ENCODE measurements at regions not wholly inside any gene's neighbourhood (a gene's known extent, or its start where the extent isn't known, plus 50 kb on each side); places are given as distances from the start of the nearest gene placed in this dataset.
A peak's percentile ranks its signal among the peaks of the same experiment; 100 is the strongest.

DNA sequence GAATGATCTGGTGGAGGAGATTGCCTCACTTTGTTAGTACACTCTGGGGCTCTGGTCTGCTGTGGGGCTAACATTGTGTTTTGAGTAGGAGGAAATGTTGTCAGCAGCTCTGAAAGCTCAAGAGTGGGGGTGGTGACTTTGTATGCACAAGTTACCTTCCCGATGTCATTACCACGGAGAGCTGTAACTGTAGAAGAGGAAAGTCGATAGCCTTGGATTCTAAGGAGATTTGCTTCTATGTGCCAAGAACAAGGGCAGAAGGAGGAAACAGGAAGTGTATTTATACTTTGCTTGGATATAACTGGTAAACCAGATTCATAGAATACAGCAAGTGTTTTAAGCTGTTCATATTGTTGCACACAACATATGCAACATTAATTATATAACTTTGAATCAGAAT is 196.1 kb downstream of the AMY1C start:
- Histone ChIP-seq H3K4me1 (ENCODE audit: control insufficient read depth, insufficient read depth, low read length) (no peaks in the 10 kb centered on the region), H3K36me3 (ENCODE audit: control insufficient read depth, insufficient read depth, low read length) (no peaks in the 10 kb centered on the region), H3K9me3 (ENCODE audit: control insufficient read depth, insufficient read depth, low read depth, low read length) (no peaks in the 10 kb centered on the region), H3K4me3 (ENCODE audit: low read depth in 2 of 2, low read length in 2 of 2) (no peak overlapping the region), H3K27me3 (ENCODE audit: control insufficient read depth, insufficient read depth, low read length) (no peaks in the 10 kb centered on the region), H3K27ac (ENCODE audit: low read length) (no peak overlapping the region)
- CTCF ChIA-PET = no interaction called here
- POLR2A ChIA-PET = no interaction called here
- DNase-seq (ENCODE audit: low read depth, low spot score) (no peak), ATAC-seq (no peak)
- no peak for TF ChIP-seq POLR2AphosphoS5 (IDR thresholded peaks at IDR 0.05; ENCODE audit: low read depth, low read length)
- no peak for TF ChIP-seq TCF7L2 (IDR thresholded peaks at IDR 0.05; ENCODE audit: low read depth, low read length)
- TF ChIP-seq, protein P1, sequence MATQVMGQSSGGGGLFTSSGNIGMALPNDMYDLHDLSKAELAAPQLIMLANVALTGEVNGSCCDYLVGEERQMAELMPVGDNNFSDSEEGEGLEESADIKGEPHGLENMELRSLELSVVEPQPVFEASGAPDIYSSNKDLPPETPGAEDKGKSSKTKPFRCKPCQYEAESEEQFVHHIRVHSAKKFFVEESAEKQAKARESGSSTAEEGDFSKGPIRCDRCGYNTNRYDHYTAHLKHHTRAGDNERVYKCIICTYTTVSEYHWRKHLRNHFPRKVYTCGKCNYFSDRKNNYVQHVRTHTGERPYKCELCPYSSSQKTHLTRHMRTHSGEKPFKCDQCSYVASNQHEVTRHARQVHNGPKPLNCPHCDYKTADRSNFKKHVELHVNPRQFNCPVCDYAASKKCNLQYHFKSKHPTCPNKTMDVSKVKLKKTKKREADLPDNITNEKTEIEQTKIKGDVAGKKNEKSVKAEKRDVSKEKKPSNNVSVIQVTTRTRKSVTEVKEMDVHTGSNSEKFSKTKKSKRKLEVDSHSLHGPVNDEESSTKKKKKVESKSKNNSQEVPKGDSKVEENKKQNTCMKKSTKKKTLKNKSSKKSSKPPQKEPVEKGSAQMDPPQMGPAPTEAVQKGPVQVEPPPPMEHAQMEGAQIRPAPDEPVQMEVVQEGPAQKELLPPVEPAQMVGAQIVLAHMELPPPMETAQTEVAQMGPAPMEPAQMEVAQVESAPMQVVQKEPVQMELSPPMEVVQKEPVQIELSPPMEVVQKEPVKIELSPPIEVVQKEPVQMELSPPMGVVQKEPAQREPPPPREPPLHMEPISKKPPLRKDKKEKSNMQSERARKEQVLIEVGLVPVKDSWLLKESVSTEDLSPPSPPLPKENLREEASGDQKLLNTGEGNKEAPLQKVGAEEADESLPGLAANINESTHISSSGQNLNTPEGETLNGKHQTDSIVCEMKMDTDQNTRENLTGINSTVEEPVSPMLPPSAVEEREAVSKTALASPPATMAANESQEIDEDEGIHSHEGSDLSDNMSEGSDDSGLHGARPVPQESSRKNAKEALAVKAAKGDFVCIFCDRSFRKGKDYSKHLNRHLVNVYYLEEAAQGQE (IDR thresholded peaks at IDR 0.05; ENCODE audit: insufficient read depth in 1 of 2, low read depth in 2 of 2, low read length in 1 of 2) = no peak
- TF ChIP-seq, protein P2, sequence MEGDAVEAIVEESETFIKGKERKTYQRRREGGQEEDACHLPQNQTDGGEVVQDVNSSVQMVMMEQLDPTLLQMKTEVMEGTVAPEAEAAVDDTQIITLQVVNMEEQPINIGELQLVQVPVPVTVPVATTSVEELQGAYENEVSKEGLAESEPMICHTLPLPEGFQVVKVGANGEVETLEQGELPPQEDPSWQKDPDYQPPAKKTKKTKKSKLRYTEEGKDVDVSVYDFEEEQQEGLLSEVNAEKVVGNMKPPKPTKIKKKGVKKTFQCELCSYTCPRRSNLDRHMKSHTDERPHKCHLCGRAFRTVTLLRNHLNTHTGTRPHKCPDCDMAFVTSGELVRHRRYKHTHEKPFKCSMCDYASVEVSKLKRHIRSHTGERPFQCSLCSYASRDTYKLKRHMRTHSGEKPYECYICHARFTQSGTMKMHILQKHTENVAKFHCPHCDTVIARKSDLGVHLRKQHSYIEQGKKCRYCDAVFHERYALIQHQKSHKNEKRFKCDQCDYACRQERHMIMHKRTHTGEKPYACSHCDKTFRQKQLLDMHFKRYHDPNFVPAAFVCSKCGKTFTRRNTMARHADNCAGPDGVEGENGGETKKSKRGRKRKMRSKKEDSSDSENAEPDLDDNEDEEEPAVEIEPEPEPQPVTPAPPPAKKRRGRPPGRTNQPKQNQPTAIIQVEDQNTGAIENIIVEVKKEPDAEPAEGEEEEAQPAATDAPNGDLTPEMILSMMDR (IDR thresholded peaks at IDR 0.05) = no peak
- TF ChIP-seq SIN3A (IDR thresholded peaks at IDR 0.05; ENCODE audit: borderline replicate concordance, insufficient read depth, low read depth, low read length) = no peak
- no TSS peak for BruUV-seq (replicated peaks)
- in situ Hi-C loops (cut with HindIII; ENCODE audit: low pct_unique_long_range_greater_than_20kb, low sequenced_read_pairs) = no loop called here
- intact Hi-C loops (cut with micrococcal nuclease; ENCODE audit: unreplicated experiment) = loop anchor here (5.0 kb wide), 2 partner anchors 153 to 187 kb away; no protein-coding TSS in a partner anchor

DNA sequence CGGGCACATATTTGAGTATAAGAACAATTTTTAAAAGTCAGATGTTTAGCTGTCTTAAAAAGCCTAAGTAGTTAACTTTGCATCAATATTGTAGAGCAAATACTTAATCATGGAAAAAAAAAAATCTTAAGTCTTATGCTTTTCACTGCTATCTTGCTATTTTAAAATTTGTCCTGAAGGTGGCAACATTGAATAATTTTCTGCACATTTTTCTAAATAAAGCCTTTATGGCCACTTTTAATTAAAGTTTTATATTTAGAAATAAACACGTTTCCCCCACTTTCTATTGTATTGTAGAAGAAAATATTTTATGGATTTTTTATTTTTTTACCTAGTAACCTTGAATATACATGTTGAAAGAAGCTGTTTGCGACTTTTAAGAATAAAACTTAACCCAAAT is 198.8 kb downstream of the AMY1C start:
- Histone ChIP-seq H3K9me3 (ENCODE audit: control insufficient read depth, insufficient read depth, low read depth, low read length) (no peaks in the 10 kb centered on the region), H3K4me1 (ENCODE audit: control insufficient read depth, insufficient read depth, low read length) (no peaks in the 10 kb centered on the region), H3K4me3 (ENCODE audit: low read depth in 2 of 2, low read length in 2 of 2) (no peak overlapping the region), H3K36me3 (ENCODE audit: control insufficient read depth, insufficient read depth, low read length) (no peaks in the 10 kb centered on the region), H3K27me3 (ENCODE audit: control insufficient read depth, insufficient read depth, low read length) (no peaks in the 10 kb centered on the region), H3K27ac (ENCODE audit: low read length) (no peak overlapping the region)
- intact Hi-C loops (cut with micrococcal nuclease; ENCODE audit: unreplicated experiment) = loop anchor here (5.0 kb wide), 2 partner anchors 156 to 184 kb away; no protein-coding TSS in a partner anchor
- in situ Hi-C loops (cut with HindIII; ENCODE audit: low pct_unique_long_range_greater_than_20kb, low sequenced_read_pairs) = no loop called here
- ATAC-seq (no peak), DNase-seq (ENCODE audit: low read depth, low spot score) (no peak)
- TF ChIP-seq, protein P2 (IDR thresholded peaks at IDR 0.05) = peak; percentile 25; the same call in 1 of the 2 replicates
- TF ChIP-seq, protein P1 (IDR thresholded peaks at IDR 0.05; ENCODE audit: insufficient read depth in 1 of 2, low read depth in 2 of 2, low read length in 1 of 2) = no peak
- CTCF ChIA-PET = interaction anchor here (0.7 kb wide), 1 partner anchor 751 kb away, joined by 3 read pairs; no protein-coding TSS in a partner anchor
- no TSS peak for BruUV-seq (replicated peaks)
- POLR2A ChIA-PET = no interaction called here

Data from Panc1 (cell line).